ENCODE measurements at regions not wholly inside any gene's neighbourhood (a gene's known extent, or its start where the extent isn't known, plus 50 kb on each side); places are given as distances from the start of the nearest gene placed in this dataset.
A peak's percentile ranks its signal among the peaks of the same experiment; 100 is the strongest.
"Not testable (repeated sequence)": the region's sequence is repeated elsewhere in the genome, so short reads cannot be mapped to it uniquely, and the experiment has no call there.

- TF ChIP-seq POLR2AphosphoS5 (IDR thresholded peaks at IDR 0.05) (no peak), EP300 (IDR thresholded peaks at IDR 0.05) (no peak), CTCF (IDR thresholded peaks at IDR 0.05) (no peak), POLR2A (IDR thresholded peaks at IDR 0.05) (no peak)
- H3K9me3 ChIP-seq = no peaks in the 10 kb centered on the region
- ATAC-seq (ENCODE audit: low FRiP score in 2 of 2) (no peak), DNase-seq (no peak)
- H3K4me1 ChIP-seq = no peaks in the 10 kb centered on the region
- no peak overlapping the region for H3K27ac ChIP-seq
- no peaks in the 10 kb centered on the region for H3K27me3 ChIP-seq
- H3K4me3 ChIP-seq = no peak overlapping the region
- no peaks in the 10 kb centered on the region for H3K36me3 ChIP-seq
- WGBS, 2 donors = 84 to 88% methylated on average over 3 of the region's 3 CpGs
These were observed 179.8 kb upstream of the NRXN3 start for GRCh38 chr14:77990337-77990736.

GRCh38 chr14:77991128-77991772, 178.9 kb upstream of the NRXN3 start:
- DNase-seq = no peak
- no peaks in the 10 kb centered on the region for H3K9me3 ChIP-seq
- H3K36me3 ChIP-seq = no peaks in the 10 kb centered on the region
- H3K27me3 ChIP-seq = no peaks in the 10 kb centered on the region
- ATAC-seq (ENCODE audit: low FRiP score in 2 of 2) = no peak
- no peaks in the 10 kb centered on the region for H3K4me1 ChIP-seq
- no peak for TF ChIP-seq CTCF (IDR thresholded peaks at IDR 0.05)
- no peak for TF ChIP-seq EP300 (IDR thresholded peaks at IDR 0.05)
- TF ChIP-seq POLR2A (IDR thresholded peaks at IDR 0.05) = no peak
- TF ChIP-seq POLR2AphosphoS5 (IDR thresholded peaks at IDR 0.05) = no peak
- no peak overlapping the region for H3K4me3 ChIP-seq
- 45 to 49% methylated on average over 4 of the region's 4 CpGs for WGBS, 2 donors
- H3K27ac ChIP-seq = no peak overlapping the region

GRCh38 chr14:78005325-78005724, 164.8 kb upstream of the NRXN3 start:
- WGBS, 2 donors = 52 to 59% methylated on average over 1 of the region's 1 CpG
- no peaks in the 10 kb centered on the region for H3K27me3 ChIP-seq
- no peaks in the 10 kb centered on the region for H3K36me3 ChIP-seq
- H3K4me1 ChIP-seq = no peaks in the 10 kb centered on the region
- DNase-seq (no peak), ATAC-seq (ENCODE audit: low FRiP score in 2 of 2) (peak in 1 of 2 donors; percentile 79)
- peaks cover 0 to 16% (median 6%) of the 10 kb centered on the region in 4 donors for H3K9me3 ChIP-seq
- no peak overlapping the region for H3K4me3 ChIP-seq
- no peak for TF ChIP-seq CTCF (IDR thresholded peaks at IDR 0.05)
- TF ChIP-seq POLR2AphosphoS5 (IDR thresholded peaks at IDR 0.05) = no peak
- TF ChIP-seq POLR2A (IDR thresholded peaks at IDR 0.05) = no peak
- no peak for TF ChIP-seq EP300 (IDR thresholded peaks at IDR 0.05)
- H3K27ac ChIP-seq = no peak overlapping the region

- Histone ChIP-seq H3K36me3 (no peaks in the 10 kb centered on the region), H3K4me3 (no peak overlapping the region), H3K9me3 (peaks cover 0 to 11% (median 3%) of the 10 kb centered on the region in 4 donors), H3K4me1 (no peaks in the 10 kb centered on the region), H3K27ac (no peak overlapping the region), H3K27me3 (no peaks in the 10 kb centered on the region)
- no peak for TF ChIP-seq POLR2AphosphoS5 (IDR thresholded peaks at IDR 0.05)
- ATAC-seq (ENCODE audit: low FRiP score in 2 of 2) (no peak), DNase-seq (no peak)
- 70 to 75% methylated on average over 3 of the region's 3 CpGs for WGBS, 2 donors
These were observed 163.0 kb upstream of the NRXN3 start for GRCh38 chr14:78007160-78007559.

- TF ChIP-seq EP300 (IDR thresholded peaks at IDR 0.05) (no peak), CTCF (IDR thresholded peaks at IDR 0.05) (no peak), POLR2A (IDR thresholded peaks at IDR 0.05) (no peak), POLR2AphosphoS5 (IDR thresholded peaks at IDR 0.05) (no peak)
- Histone ChIP-seq H3K4me3 (no peak overlapping the region), H3K27me3 (no peaks in the 10 kb centered on the region), H3K36me3 (no peaks in the 10 kb centered on the region), H3K9me3 (no peaks in the 10 kb centered on the region), H3K27ac (no peak overlapping the region), H3K4me1 (no peaks in the 10 kb centered on the region)
- DNase-seq (no peak), ATAC-seq (ENCODE audit: low FRiP score in 2 of 2) (peak in 1 of 2 donors; percentile 59)
- 74 to 78% methylated on average over 4 of the region's 4 CpGs for WGBS, 2 donors
These were observed 159.5 kb upstream of the NRXN3 start for GRCh38 chr14:78010688-78011087.

GRCh38 chr14:78013911-78014310, 156.3 kb upstream of the NRXN3 start:
- not testable (repeated sequence) for H3K4me1 ChIP-seq; H3K9me3 ChIP-seq; ATAC-seq (ENCODE audit: low FRiP score in 2 of 2); H3K27me3 ChIP-seq; H3K4me3 ChIP-seq; H3K36me3 ChIP-seq; H3K27ac ChIP-seq
- peak in 1 of 2 donors; percentile 78 for DNase-seq
- 95% methylated on average over 21 of the region's 22 CpGs; no CpG with 5 or more reads in 1 of the 2 donors for WGBS, 2 donors
